ENCODE measurements at regions not wholly inside any gene's neighbourhood (a gene's known extent, or its start where the extent isn't known, plus 50 kb on each side); places are given as distances from the start of the nearest gene placed in this dataset.

DNA sequence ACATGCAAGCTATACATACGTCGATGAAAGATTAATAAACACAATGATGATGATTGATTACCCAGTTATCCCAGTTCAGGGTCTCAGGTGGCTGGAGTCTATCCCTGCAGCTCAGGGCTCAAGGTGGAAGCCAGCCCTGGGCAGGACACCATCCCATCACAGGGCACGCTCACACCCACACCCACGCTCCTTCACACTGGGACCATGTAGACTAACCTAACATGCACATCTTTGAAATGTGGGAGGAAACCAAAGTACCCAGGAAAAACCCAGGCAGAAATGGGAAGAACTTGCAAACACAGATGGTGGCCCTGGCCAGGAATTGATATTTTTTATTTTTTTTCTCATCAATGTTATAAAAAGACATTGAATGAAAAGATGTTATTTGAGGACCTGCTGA is 151.4 kb upstream of the MCTP2 start:
- no peak for DNase-seq

DNA sequence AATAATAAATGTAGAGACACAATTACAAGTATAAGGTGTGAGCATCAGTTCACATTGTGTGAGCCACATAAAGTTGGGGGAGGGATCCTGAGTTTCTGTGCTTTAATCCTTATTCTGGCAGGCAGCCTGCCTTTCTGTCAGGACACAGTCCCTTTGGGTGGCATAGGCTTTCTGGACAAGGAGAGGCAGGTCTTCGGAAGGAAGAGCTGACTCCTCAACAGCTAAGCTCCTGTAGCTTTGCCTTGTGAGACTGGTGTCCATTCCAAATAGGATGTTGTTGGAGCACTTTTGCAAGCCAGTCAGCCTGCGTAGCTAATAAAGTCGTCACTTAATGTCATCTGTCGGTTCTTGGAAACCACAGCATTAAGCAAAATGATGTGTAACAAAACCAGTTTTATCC is 151.9 kb upstream of the MCTP2 start:
- Histone ChIP-seq H4K8ac (ENCODE audit: low read length) (no peak overlapping the region), H3K4me1 (ENCODE audit: control insufficient read depth, insufficient read depth, low read depth, low read length) (peaks cover 9% of the 10 kb centered on the region)

More for the DNA sequence above, 151.4 kb upstream of the MCTP2 start:
- H2AK5ac ChIP-seq (ENCODE audit: low read length, severe bottlenecking) = no peak overlapping the region
- WGBS = 95% methylated on average over 4 of the region's 4 CpGs
- H2BK5ac ChIP-seq (ENCODE audit: low read depth, low read length, poor library complexity, severe bottlenecking) = no peak overlapping the region
- H3K4me3 ChIP-seq (ENCODE audit: insufficient read depth in 1 of 2, low read depth in 1 of 2, low read length in 2 of 2) = no peak overlapping the region
- no peak overlapping the region for H4K8ac ChIP-seq (ENCODE audit: low read length)
- H3K9ac ChIP-seq (ENCODE audit: low read length) = no peak overlapping the region
- H3K36me3 ChIP-seq (ENCODE audit: control insufficient read depth in 1 of 2, insufficient read depth in 2 of 2, low read depth in 1 of 2, low read length in 2 of 2) = no peaks in the 10 kb centered on the region
- H2BK15ac ChIP-seq (ENCODE audit: low read depth, poor library complexity, severe bottlenecking) = no peak overlapping the region
- no peak overlapping the region for H3K27ac ChIP-seq (ENCODE audit: low read length, poor library complexity, severe bottlenecking)
- no peaks in the 10 kb centered on the region for H3K27me3 ChIP-seq (ENCODE audit: control insufficient read depth in 1 of 2, insufficient read depth in 1 of 2, low read length in 2 of 2)
- no peaks in the 10 kb centered on the region for H3K9me3 ChIP-seq (ENCODE audit: control insufficient read depth, low read length)
- no peak overlapping the region for H2AFZ ChIP-seq (ENCODE audit: low read depth, low read length)
- H3K79me1 ChIP-seq (replicated peaks; ENCODE audit: low read length, poor library complexity, severe bottlenecking) = no peaks in the 10 kb centered on the region
- H3K23ac ChIP-seq (ENCODE audit: low read length in 2 of 2) = no peak overlapping the region
- H3K4me1 ChIP-seq (ENCODE audit: control insufficient read depth, insufficient read depth, low read depth, low read length) = peaks cover 9% of the 10 kb centered on the region
- no peak overlapping the region for H3K4me2 ChIP-seq (ENCODE audit: low read length, poor library complexity, severe bottlenecking)
- no peak overlapping the region for H3K4ac ChIP-seq (ENCODE audit: low read depth in 1 of 2, low read length in 2 of 2)
- H2BK120ac ChIP-seq (ENCODE audit: low read depth, low read length) = no peak overlapping the region
- H3K14ac ChIP-seq (ENCODE audit: low read length in 2 of 2) = no peak overlapping the region
- peak overlapping the region in 1 of 2 experiments; percentile 18 for H3K18ac ChIP-seq (ENCODE audit: low read depth in 1 of 2, low read length in 2 of 2)
- H2BK12ac ChIP-seq (ENCODE audit: low read length in 2 of 2) = no peak overlapping the region
- H4K91ac ChIP-seq (ENCODE audit: low read length) = peak overlapping the region; percentile 6

GRCh38 chr15:94077938-94078337 is 153.4 kb upstream of the MCTP2 start:
- H2BK15ac ChIP-seq (ENCODE audit: low read depth, poor library complexity, severe bottlenecking) = no peak overlapping the region
- H2AK5ac ChIP-seq (ENCODE audit: low read length, severe bottlenecking) = no peak overlapping the region
- no peak overlapping the region for H4K8ac ChIP-seq (ENCODE audit: low read length)
- H2AFZ ChIP-seq (ENCODE audit: low read depth, low read length) = no peak overlapping the region
- no peak overlapping the region for H3K4me3 ChIP-seq (ENCODE audit: insufficient read depth in 1 of 2, low read depth in 1 of 2, low read length in 2 of 2)
- H2BK5ac ChIP-seq (ENCODE audit: low read depth, low read length, poor library complexity, severe bottlenecking) = no peak overlapping the region
- H3K9ac ChIP-seq (ENCODE audit: low read length) = no peak overlapping the region
- peaks cover 2% of the 10 kb centered on the region for H3K4me1 ChIP-seq (ENCODE audit: control insufficient read depth, insufficient read depth, low read depth, low read length)
- no peak overlapping the region for H2BK120ac ChIP-seq (ENCODE audit: low read depth, low read length)
- peak overlapping the region in 1 of 2 experiments; percentile 12 for H2BK12ac ChIP-seq (ENCODE audit: low read length in 2 of 2)
- no peak overlapping the region for H3K14ac ChIP-seq (ENCODE audit: low read length in 2 of 2)
- peak overlapping the region in 1 of 2 experiments; percentile 21 for H3K18ac ChIP-seq (ENCODE audit: low read depth in 1 of 2, low read length in 2 of 2)
- DNase-seq = no peak
- H3K4me2 ChIP-seq (ENCODE audit: low read length, poor library complexity, severe bottlenecking) = no peak overlapping the region
- no peak overlapping the region for H4K91ac ChIP-seq (ENCODE audit: low read length)
- no peaks in the 10 kb centered on the region for H3K36me3 ChIP-seq (ENCODE audit: control insufficient read depth in 1 of 2, insufficient read depth in 2 of 2, low read depth in 1 of 2, low read length in 2 of 2)
- no peaks in the 10 kb centered on the region for H3K9me3 ChIP-seq (ENCODE audit: control insufficient read depth, low read length)
- H3K27me3 ChIP-seq (ENCODE audit: control insufficient read depth in 1 of 2, insufficient read depth in 1 of 2, low read length in 2 of 2) = no peaks in the 10 kb centered on the region
- no peak overlapping the region for H3K23ac ChIP-seq (ENCODE audit: low read length in 2 of 2)
- H3K27ac ChIP-seq (ENCODE audit: low read length, poor library complexity, severe bottlenecking) = no peak overlapping the region
- WGBS = 100% methylated on average over 2 of the region's 2 CpGs
- H3K4ac ChIP-seq (ENCODE audit: low read depth in 1 of 2, low read length in 2 of 2) = no peak overlapping the region
- H3K79me1 ChIP-seq (replicated peaks; ENCODE audit: low read length, poor library complexity, severe bottlenecking) = no peaks in the 10 kb centered on the region

More for the DNA sequence above, 151.9 kb upstream of the MCTP2 start:
- no peak overlapping the region for H4K91ac ChIP-seq (ENCODE audit: low read length)
- no peak overlapping the region for H3K4me3 ChIP-seq (ENCODE audit: insufficient read depth in 1 of 2, low read depth in 1 of 2, low read length in 2 of 2)
- no peak overlapping the region for H2BK120ac ChIP-seq (ENCODE audit: low read depth, low read length)
- H3K18ac ChIP-seq (ENCODE audit: low read depth in 1 of 2, low read length in 2 of 2) = no peak overlapping the region
- H2AFZ ChIP-seq (ENCODE audit: low read depth, low read length) = no peak overlapping the region
- no peak overlapping the region for H2AK5ac ChIP-seq (ENCODE audit: low read length, severe bottlenecking)
- no peak for DNase-seq
- no peak overlapping the region for H2BK5ac ChIP-seq (ENCODE audit: low read depth, low read length, poor library complexity, severe bottlenecking)
- no peak overlapping the region for H2BK15ac ChIP-seq (ENCODE audit: low read depth, poor library complexity, severe bottlenecking)
- no peak overlapping the region for H3K27ac ChIP-seq (ENCODE audit: low read length, poor library complexity, severe bottlenecking)
- no peak overlapping the region for H2BK12ac ChIP-seq (ENCODE audit: low read length in 2 of 2)
- 95% methylated on average over 3 of the region's 4 CpGs for WGBS
- no peaks in the 10 kb centered on the region for H3K27me3 ChIP-seq (ENCODE audit: control insufficient read depth in 1 of 2, insufficient read depth in 1 of 2, low read length in 2 of 2)
- no peak overlapping the region for H3K9ac ChIP-seq (ENCODE audit: low read length)
- no peak overlapping the region for H3K4me2 ChIP-seq (ENCODE audit: low read length, poor library complexity, severe bottlenecking)
- H3K14ac ChIP-seq (ENCODE audit: low read length in 2 of 2) = no peak overlapping the region
- H3K4ac ChIP-seq (ENCODE audit: low read depth in 1 of 2, low read length in 2 of 2) = no peak overlapping the region
- no peaks in the 10 kb centered on the region for H3K9me3 ChIP-seq (ENCODE audit: control insufficient read depth, low read length)
- H3K79me1 ChIP-seq (replicated peaks; ENCODE audit: low read length, poor library complexity, severe bottlenecking) = no peaks in the 10 kb centered on the region
- H3K23ac ChIP-seq (ENCODE audit: low read length in 2 of 2) = no peak overlapping the region
- no peaks in the 10 kb centered on the region for H3K36me3 ChIP-seq (ENCODE audit: control insufficient read depth in 1 of 2, insufficient read depth in 2 of 2, low read depth in 1 of 2, low read length in 2 of 2)

DNA sequence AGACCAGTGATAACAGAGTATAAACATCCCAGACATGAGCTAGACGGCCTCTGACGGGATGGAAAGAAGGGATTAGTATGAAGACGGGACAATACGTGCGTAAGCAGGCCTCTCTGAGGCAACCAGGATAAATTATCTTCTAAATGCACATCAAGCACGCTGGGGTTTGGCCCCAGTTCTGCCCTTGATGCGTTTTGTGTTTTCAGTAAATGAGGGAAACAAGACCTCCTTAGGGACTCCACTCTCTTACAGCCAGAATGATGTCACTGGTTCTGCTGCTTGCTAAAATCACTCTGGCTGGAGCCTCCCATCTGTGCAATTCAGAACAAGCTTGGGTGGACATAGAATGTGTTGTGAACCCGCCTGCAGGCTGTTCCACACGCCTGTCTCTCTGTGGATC is 156.0 kb upstream of the MCTP2 start:
- Histone ChIP-seq H3K36me3 (ENCODE audit: control insufficient read depth in 1 of 2, insufficient read depth in 2 of 2, low read depth in 1 of 2, low read length in 2 of 2) (no peaks in the 10 kb centered on the region), H2BK5ac (ENCODE audit: low read depth, low read length, poor library complexity, severe bottlenecking) (no peak overlapping the region), H3K27me3 (ENCODE audit: control insufficient read depth in 1 of 2, insufficient read depth in 1 of 2, low read length in 2 of 2) (no peaks in the 10 kb centered on the region), H3K4me3 (ENCODE audit: insufficient read depth in 1 of 2, low read depth in 1 of 2, low read length in 2 of 2) (peak overlapping the region in 1 of 2 experiments; percentile 23), H2BK12ac (ENCODE audit: low read length in 2 of 2) (no peak overlapping the region), H2AK5ac (ENCODE audit: low read length, severe bottlenecking) (no peak overlapping the region), H3K18ac (ENCODE audit: low read depth in 1 of 2, low read length in 2 of 2) (no peak overlapping the region), H2AFZ (ENCODE audit: low read depth, low read length) (no peak overlapping the region), H3K23ac (ENCODE audit: low read length in 2 of 2) (no peak overlapping the region), H3K4ac (ENCODE audit: low read depth in 1 of 2, low read length in 2 of 2) (no peak overlapping the region), H3K4me2 (ENCODE audit: low read length, poor library complexity, severe bottlenecking) (no peak overlapping the region), H2BK15ac (ENCODE audit: low read depth, poor library complexity, severe bottlenecking) (no peak overlapping the region), H3K9ac (ENCODE audit: low read length) (peak overlapping the region; percentile 81), H4K91ac (ENCODE audit: low read length) (no peak overlapping the region), H2BK120ac (ENCODE audit: low read depth, low read length) (no peak overlapping the region), H4K8ac (ENCODE audit: low read length) (no peak overlapping the region), H3K79me1 (replicated peaks; ENCODE audit: low read length, poor library complexity, severe bottlenecking) (no peaks in the 10 kb centered on the region), H3K9me3 (ENCODE audit: control insufficient read depth, low read length) (no peaks in the 10 kb centered on the region), H3K14ac (ENCODE audit: low read length in 2 of 2) (no peak overlapping the region), H3K27ac (ENCODE audit: low read length, poor library complexity, severe bottlenecking) (no peak overlapping the region), H3K4me1 (ENCODE audit: control insufficient read depth, insufficient read depth, low read depth, low read length) (peaks cover 7% of the 10 kb centered on the region)
- DNase-seq = peak; percentile 68
- 75% methylated on average over 9 of the region's 9 CpGs for WGBS
